HFFc6 (cell line): ENCODE measurements at regions not wholly inside any gene's neighbourhood (a gene's known extent, or its start where the extent isn't known, plus 50 kb on each side); places are given as distances from the start of the nearest gene placed in this dataset.

Experiments
- DNase-seq: peaks from one replicate; pipeline ENCODE4 v3.0.0-alpha.2; 2018
- H3K27ac Mint-ChIP-seq: 2 replicates; pipeline ENCODE4 v1.8.0; 2020; ENCODE audit warnings: mild to moderate bottlenecking, mixed read lengths
- H3K27me3 Mint-ChIP-seq: 2 replicates; pipeline ENCODE4 v1.8.0; 2021; ENCODE audit warnings: mild to moderate bottlenecking, moderate library complexity, mixed read lengths; ENCODE audit not compliant: insufficient read depth
- H3K36me3 Mint-ChIP-seq: 2 replicates; pipeline ENCODE4 v1.8.0; 2021; ENCODE audit warnings: low read depth, mixed read lengths
- H3K4me1 Mint-ChIP-seq: 2 replicates; pipeline ENCODE4 v1.8.0; 2020; ENCODE audit warnings: low read depth, mixed read lengths
- H3K4me3 Mint-ChIP-seq: 2 replicates; pipeline ENCODE4 v1.8.0; 2020; ENCODE audit warnings: mild to moderate bottlenecking, moderate library complexity, mixed read lengths
- H3K9me3 Mint-ChIP-seq: 2 replicates; pipeline ENCODE4 v1.8.0; 2020; ENCODE audit warnings: mild to moderate bottlenecking, mixed read lengths
- TF ChIP-seq, protein P1 (sequence below): fragments of 200-600 bp; sonication (generic); IDR thresholded peaks from 2 replicates; pipeline ENCODE4 v1.5.0; 2021; ENCODE audit warnings: antibody characterized with exemption, mild to moderate bottlenecking

DNA sequence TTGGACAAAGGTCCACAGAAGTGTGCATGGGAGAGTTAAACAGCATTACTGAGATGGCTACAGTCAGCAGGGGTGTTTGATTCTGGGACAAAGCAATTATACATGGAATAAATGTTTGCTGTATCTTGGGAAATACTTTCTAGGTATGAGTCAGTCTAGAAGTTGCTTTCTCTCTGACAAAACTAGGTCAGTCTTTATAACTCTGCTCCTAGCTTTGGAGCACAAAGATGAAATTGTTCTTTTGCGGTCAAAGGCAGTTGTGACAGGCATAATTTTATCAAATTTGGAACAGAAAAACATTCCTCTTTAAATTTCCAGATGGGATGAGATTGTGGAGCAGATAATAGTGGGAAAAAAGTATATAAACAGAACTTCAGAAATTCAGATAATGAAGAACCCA is 1045.4 kb upstream of the MIR17HG start:
- H3K36me3 Mint-ChIP-seq: no peaks in the 10 kb centered on the region
- H3K9me3 Mint-ChIP-seq: no peaks in the 10 kb centered on the region
- no peak overlapping the region for H3K4me3 Mint-ChIP-seq
- no peaks in the 10 kb centered on the region; the same call in 1 of the 2 replicates for H3K27me3 Mint-ChIP-seq
- peaks cover 6% of the 10 kb centered on the region; the same call in 1 of the 2 replicates for H3K4me1 Mint-ChIP-seq
- no peak overlapping the region for H3K27ac Mint-ChIP-seq
- DNase-seq: peak; percentile 14
- TF ChIP-seq, protein P1, sequence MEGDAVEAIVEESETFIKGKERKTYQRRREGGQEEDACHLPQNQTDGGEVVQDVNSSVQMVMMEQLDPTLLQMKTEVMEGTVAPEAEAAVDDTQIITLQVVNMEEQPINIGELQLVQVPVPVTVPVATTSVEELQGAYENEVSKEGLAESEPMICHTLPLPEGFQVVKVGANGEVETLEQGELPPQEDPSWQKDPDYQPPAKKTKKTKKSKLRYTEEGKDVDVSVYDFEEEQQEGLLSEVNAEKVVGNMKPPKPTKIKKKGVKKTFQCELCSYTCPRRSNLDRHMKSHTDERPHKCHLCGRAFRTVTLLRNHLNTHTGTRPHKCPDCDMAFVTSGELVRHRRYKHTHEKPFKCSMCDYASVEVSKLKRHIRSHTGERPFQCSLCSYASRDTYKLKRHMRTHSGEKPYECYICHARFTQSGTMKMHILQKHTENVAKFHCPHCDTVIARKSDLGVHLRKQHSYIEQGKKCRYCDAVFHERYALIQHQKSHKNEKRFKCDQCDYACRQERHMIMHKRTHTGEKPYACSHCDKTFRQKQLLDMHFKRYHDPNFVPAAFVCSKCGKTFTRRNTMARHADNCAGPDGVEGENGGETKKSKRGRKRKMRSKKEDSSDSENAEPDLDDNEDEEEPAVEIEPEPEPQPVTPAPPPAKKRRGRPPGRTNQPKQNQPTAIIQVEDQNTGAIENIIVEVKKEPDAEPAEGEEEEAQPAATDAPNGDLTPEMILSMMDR: no peak

DNA sequence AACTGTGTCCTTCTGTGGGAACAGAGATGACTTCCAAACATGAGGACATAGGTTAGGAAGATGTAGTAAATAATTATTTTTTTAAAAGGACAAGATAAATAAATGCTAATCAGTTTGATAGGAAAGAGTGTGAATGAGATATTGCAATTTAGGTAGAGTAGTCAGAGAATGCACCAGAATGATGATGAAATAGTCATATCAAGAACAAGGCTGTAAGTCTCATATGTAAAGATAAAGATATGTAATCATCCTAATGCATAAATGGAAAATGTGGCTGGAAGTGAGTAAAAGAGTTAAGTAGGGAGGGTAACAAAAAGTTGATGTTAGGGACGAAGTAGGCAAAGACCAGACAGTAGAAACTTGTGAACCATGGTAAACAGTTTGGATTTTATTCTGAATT is 1041.7 kb upstream of the MIR17HG start:
- Mint-ChIP-seq H3K27ac (no peak overlapping the region), H3K36me3 (no peaks in the 10 kb centered on the region), H3K4me3 (no peak overlapping the region), H3K27me3 (no peaks in the 10 kb centered on the region), H3K4me1 (peaks cover 6% of the 10 kb centered on the region; the same call in 1 of the 2 replicates), H3K9me3 (no peaks in the 10 kb centered on the region)
- no peak for DNase-seq
- TF ChIP-seq, protein P1: no peak

DNA sequence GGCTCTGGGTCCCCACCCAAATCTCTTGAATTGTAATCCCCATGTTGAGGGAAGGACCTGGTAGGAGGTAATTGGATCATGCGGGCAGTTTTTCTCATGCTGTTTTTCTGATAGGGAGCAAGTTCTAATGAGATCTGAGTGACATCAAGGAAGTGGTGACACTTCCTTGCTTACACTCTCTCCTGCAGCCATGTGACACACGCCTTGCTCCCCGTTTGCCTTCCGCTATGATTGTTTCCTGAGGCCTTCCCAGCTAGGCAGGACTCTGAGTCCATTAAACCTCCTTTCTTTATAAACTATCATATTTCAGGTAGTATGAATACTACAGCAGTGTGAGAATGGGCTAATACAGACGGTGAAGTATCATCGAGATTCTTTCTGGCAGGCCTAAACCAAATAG is 1040.4 kb upstream of the MIR17HG start:
- no peaks in the 10 kb centered on the region for H3K27me3 Mint-ChIP-seq
- H3K4me1 Mint-ChIP-seq: peaks cover 3% of the 10 kb centered on the region; the same call in 1 of the 2 replicates
- no peak for DNase-seq
- H3K9me3 Mint-ChIP-seq: no peaks in the 10 kb centered on the region
- no peaks in the 10 kb centered on the region for H3K36me3 Mint-ChIP-seq
- TF ChIP-seq, protein P1: no peak
- H3K27ac Mint-ChIP-seq: no peak overlapping the region
- no peak overlapping the region for H3K4me3 Mint-ChIP-seq

DNA sequence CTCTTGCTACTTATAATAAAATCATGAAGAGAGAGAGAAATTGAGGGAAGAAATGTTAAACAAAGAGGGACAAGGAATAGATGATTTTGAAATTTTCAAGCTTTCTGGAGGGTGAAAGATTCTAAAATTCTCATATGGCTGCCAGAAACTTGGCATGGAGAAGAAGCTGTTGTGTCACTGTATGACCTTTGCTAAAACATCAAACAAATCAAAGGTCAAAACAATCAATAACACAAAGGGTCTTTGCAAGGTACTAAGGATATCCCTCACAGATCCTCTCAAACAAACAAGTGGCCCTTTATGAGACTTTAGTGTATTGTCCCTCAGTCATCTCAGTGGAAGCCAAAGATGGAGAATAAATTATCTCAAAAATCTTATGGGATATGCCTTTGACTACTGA is 1039.2 kb upstream of the MIR17HG start:
- Mint-ChIP-seq H3K4me1 (no peaks in the 10 kb centered on the region), H3K27me3 (no peaks in the 10 kb centered on the region), H3K36me3 (no peaks in the 10 kb centered on the region), H3K4me3 (no peak overlapping the region), H3K9me3 (no peaks in the 10 kb centered on the region), H3K27ac (no peak overlapping the region)
- DNase-seq: no peak
- TF ChIP-seq, protein P1: no peak

DNA sequence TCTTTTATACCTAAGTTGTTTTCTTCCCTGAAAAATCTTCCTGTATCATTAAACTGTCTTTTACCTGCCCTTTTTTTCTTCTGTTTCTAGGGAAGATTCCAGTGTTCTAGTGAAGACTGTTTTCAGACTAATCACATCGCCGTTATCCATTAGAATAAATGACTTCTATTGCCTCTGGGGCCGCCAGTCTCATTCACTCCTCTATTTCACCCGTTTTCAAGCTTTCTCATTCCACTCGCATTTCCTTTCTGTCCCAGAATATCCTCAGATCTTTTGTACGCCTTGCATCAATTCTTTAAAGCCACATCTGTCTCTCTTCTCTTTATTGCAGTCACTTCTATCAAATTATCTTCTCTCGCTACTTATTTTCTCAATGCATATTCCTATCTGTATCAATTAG is 1035.6 kb upstream of the MIR17HG start:
- H3K9me3 Mint-ChIP-seq: no peaks in the 10 kb centered on the region
- no peak overlapping the region for H3K27ac Mint-ChIP-seq
- H3K4me1 Mint-ChIP-seq: no peaks in the 10 kb centered on the region
- no peaks in the 10 kb centered on the region for H3K36me3 Mint-ChIP-seq
- H3K4me3 Mint-ChIP-seq: no peak overlapping the region
- DNase-seq: no peak
- H3K27me3 Mint-ChIP-seq: no peaks in the 10 kb centered on the region
- TF ChIP-seq, protein P1: no peak

DNA sequence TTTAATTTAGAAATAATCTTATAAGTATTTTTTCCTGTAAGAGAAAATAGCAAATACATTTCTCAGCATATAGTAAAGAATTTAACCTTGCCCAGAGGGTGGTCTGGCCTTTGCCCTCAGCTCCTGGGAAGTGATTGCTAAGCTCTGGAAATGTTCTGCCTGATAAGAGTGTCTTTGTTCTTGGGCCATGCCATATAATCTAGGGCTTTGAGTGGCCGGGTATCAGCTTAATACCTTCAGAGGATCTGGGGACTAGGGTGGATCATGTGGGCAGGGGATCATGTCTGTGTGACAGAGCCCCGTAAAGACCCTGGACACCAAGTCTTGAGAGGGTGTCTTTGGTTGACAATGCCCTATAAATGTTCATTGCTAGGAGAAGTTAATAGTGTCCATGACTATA is 1032.4 kb upstream of the MIR17HG start:
- TF ChIP-seq, protein P1: no peak
- no peak overlapping the region for H3K4me3 Mint-ChIP-seq
- H3K27me3 Mint-ChIP-seq: no peaks in the 10 kb centered on the region
- DNase-seq: no peak
- H3K36me3 Mint-ChIP-seq: no peaks in the 10 kb centered on the region
- H3K27ac Mint-ChIP-seq: no peak overlapping the region
- H3K4me1 Mint-ChIP-seq: no peaks in the 10 kb centered on the region
- no peaks in the 10 kb centered on the region for H3K9me3 Mint-ChIP-seq
